ENCODE measurements at regions not wholly inside any gene's neighbourhood (a gene's known extent, or its start where the extent isn't known, plus 50 kb on each side); places are given as distances from the start of the nearest gene placed in this dataset.

DNA sequence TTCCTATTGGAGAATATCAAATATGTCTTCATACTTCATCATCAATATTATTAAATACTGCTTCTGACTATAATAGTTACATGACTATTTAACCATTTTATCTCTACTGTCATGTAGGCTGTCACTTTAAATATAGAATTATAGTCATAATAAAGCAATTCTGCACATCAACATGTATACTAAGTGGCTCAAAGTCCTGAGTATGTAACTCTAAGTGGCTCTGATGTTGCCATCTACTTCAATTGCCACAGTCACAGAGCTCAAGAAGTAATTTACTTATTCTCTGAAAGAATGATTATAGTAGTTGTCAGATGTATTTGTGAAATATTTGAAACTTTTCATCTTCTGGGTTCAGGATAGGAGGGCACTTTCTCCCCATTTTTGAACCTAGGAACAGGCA, 202.3 kb downstream of the KITLG start:
- intact Hi-C loops (cut with micrococcal nuclease) (no loop called here), dilution Hi-C loops (cut with MboI; ENCODE audit: extremely low pct_ligation_motif_present, low sequenced_read_pairs) (no loop called here)
- ChIA-PET POLR2A (no interaction called here), CTCF (no interaction called here)
- Histone ChIP-seq H3K4me3 (replicated peaks in 1 of 3; ENCODE audit: insufficient read depth in 1 of 3, low read depth in 1 of 3, low read length in 3 of 3) (no peak overlapping the region), H3K36me3 (ENCODE audit: control insufficient read depth in 2 of 2, extremely low read depth in 1 of 2, insufficient read depth in 2 of 2, low read length in 2 of 2) (no peaks in the 10 kb centered on the region), H3K27me3 (ENCODE audit: control insufficient read depth in 2 of 2, insufficient read depth in 2 of 2, low read length in 2 of 2) (no peaks in the 10 kb centered on the region), H3K27ac (ENCODE audit: insufficient read depth, low read depth, low read length) (no peak overlapping the region), H3K4me1 (ENCODE audit: control insufficient read depth, extremely low read depth, insufficient read depth, low read length) (no peaks in the 10 kb centered on the region), H3K79me2 (ENCODE audit: control insufficient read depth, insufficient read depth, low read length) (no peaks in the 10 kb centered on the region), H3K9me1 (replicated peaks; ENCODE audit: control insufficient read depth, extremely low read depth, insufficient read depth, low read length) (no peaks in the 10 kb centered on the region), H3K4me2 (ENCODE audit: insufficient read depth, low read length) (no peak overlapping the region), H3K9me3 (replicated peaks; ENCODE audit: control insufficient read depth, insufficient read depth, low read length) (no peaks in the 10 kb centered on the region), H3K9ac (replicated peaks; ENCODE audit: extremely low read depth, insufficient read depth, low read length) (no peak overlapping the region), H2AFZ (ENCODE audit: low read depth, low read length) (no peak overlapping the region), H4K20me1 (replicated peaks; ENCODE audit: control insufficient read depth, extremely low read depth, insufficient read depth, low read length) (no peaks in the 10 kb centered on the region)
- no peak for DNase-seq (ENCODE audit: low read depth, low spot score)
- FAIRE-seq: no peak
- BruUV-seq (replicated peaks): no TSS peak
- TF ChIP-seq, protein P1, sequence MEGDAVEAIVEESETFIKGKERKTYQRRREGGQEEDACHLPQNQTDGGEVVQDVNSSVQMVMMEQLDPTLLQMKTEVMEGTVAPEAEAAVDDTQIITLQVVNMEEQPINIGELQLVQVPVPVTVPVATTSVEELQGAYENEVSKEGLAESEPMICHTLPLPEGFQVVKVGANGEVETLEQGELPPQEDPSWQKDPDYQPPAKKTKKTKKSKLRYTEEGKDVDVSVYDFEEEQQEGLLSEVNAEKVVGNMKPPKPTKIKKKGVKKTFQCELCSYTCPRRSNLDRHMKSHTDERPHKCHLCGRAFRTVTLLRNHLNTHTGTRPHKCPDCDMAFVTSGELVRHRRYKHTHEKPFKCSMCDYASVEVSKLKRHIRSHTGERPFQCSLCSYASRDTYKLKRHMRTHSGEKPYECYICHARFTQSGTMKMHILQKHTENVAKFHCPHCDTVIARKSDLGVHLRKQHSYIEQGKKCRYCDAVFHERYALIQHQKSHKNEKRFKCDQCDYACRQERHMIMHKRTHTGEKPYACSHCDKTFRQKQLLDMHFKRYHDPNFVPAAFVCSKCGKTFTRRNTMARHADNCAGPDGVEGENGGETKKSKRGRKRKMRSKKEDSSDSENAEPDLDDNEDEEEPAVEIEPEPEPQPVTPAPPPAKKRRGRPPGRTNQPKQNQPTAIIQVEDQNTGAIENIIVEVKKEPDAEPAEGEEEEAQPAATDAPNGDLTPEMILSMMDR (IDR thresholded peaks at IDR 0.05; ENCODE audit: extremely low read depth in 1 of 2, insufficient read depth in 1 of 2, low read depth in 1 of 2, low read length in 2 of 2): no peak
- TF ChIP-seq MAX (IDR thresholded peaks at IDR 0.05; ENCODE audit: insufficient read depth, insufficient read length): no peak
- TF ChIP-seq JUN (IDR thresholded peaks at IDR 0.05; ENCODE audit: borderline replicate concordance, insufficient read depth, insufficient read length, low read depth): no peak
- no peak for TF ChIP-seq POLR2A (IDR thresholded peaks at IDR 0.05; ENCODE audit: low read depth, low read length)
- TF ChIP-seq MYC (IDR thresholded peaks at IDR 0.05; ENCODE audit: low read depth, low read length): no peak
- TF ChIP-seq FOS (IDR thresholded peaks at IDR 0.05; ENCODE audit: borderline replicate concordance, insufficient read depth, low read length): no peak
- TF ChIP-seq GATA2 (IDR thresholded peaks at IDR 0.05; ENCODE audit: insufficient read depth, insufficient read length, low read depth, low read length): no peak
- no peak for TF ChIP-seq EZH2 (IDR thresholded peaks at IDR 0.05; ENCODE audit: borderline replicate concordance, low read depth, low read length, severe bottlenecking)
- no peak for TF ChIP-seq POLR2AphosphoS5 (IDR thresholded peaks at IDR 0.05; ENCODE audit: insufficient read depth, low read depth, low read length)

All from endothelial cell of umbilical vein (primary cell).